Thoracic aorta (tissue), 2 donors: ENCODE measurements at regions not wholly inside any gene's neighbourhood (a gene's known extent, or its start where the extent isn't known, plus 50 kb on each side); places are given as distances from the start of the nearest gene placed in this dataset.

ENCODE experiments used
- ATAC-seq: fragments of 150-250 bp; one replicate; pipeline ENCODE4 v1.8.0; 2017; ENCODE audit warnings: low read depth; ENCODE audit not compliant: insufficient number of reproducible peaks, low FRiP score
- DNase-seq: peaks from one replicate; pipeline ENCODE4 v3.0.0-alpha.2; 2020; ENCODE audit warnings: low spot score
- H3K27ac ChIP-seq, 2 donors: fragments of 200-600 bp; sonication (generic); 1 replicate in 1 of 2; 2 replicates in 1 of 2; pipeline ENCODE4 v1.5.1; 2016; ENCODE audit warnings: mild to moderate bottlenecking in 2 of 2, moderate library complexity in 2 of 2
- H3K27me3 ChIP-seq: fragments of 200-600 bp; sonication (generic); replicated peaks from 2 replicates; pipeline ENCODE4 v1.6.0; 2016; ENCODE audit warnings: mild to moderate bottlenecking; ENCODE audit not compliant: insufficient read depth
- H3K36me3 ChIP-seq: fragments of 200-600 bp; sonication (generic); one replicate; pipeline ENCODE4 v1.5.1; 2016
- H3K4me1 ChIP-seq, 2 donors: fragments of 200-600 bp; sonication (generic); 1 replicate in 1 of 2; 2 replicates in 1 of 2; pipeline versions ENCODE4 v1.5.1 to v1.6.0; 2016; ENCODE audit warnings: low read depth in 2 of 2, mild to moderate bottlenecking in 1 of 2; ENCODE audit not compliant: control insufficient read depth in 1 of 2
- H3K4me3 ChIP-seq: fragments of 200-600 bp; sonication (generic); 2 replicates; pipeline ENCODE4 v1.5.1; 2016; ENCODE audit warnings: mild to moderate bottlenecking
- H3K9me3 ChIP-seq: fragments of 200-600 bp; sonication (generic); 2 replicates; pipeline ENCODE4 v1.5.1; 2016
- TF ChIP-seq, protein P1 (sequence below): fragments of 200-600 bp; sonication (generic); IDR thresholded peaks from one replicate; pipeline ENCODE4 v1.5.1; 2019; ENCODE audit warnings: antibody characterized with exemption

DNA sequence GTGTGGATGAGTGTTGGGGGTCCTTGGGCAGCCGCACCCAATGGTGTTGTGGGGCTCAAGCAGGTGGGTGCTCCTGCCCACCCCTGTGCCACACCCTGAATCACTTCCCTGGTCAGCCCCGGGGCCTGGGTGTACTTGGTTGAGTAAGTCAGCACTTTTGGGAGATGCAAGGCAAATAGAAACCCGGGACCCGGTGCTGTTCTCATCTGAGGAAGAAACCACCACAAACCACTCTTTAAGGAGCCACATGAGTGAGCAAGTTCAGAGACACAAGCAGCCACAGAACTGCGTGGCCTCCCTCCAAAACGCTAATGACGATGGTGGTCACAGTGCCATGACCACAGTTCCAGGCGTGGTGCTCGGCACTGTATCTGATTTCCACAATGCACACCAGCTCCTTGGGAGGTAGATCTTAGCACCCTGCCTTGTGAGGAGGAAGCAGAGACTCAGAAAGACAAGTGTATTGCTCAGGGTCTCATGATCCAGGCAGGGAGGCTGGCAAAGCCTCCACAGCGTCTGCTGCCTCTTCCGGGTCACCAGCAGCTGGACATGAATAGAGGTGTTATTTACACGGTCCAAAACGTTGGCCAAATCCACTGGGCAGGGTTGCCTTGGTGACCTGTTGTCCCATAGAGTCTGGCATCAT, 118.2 kb upstream of the ALDH1A3 start:
- TF ChIP-seq, protein P1, sequence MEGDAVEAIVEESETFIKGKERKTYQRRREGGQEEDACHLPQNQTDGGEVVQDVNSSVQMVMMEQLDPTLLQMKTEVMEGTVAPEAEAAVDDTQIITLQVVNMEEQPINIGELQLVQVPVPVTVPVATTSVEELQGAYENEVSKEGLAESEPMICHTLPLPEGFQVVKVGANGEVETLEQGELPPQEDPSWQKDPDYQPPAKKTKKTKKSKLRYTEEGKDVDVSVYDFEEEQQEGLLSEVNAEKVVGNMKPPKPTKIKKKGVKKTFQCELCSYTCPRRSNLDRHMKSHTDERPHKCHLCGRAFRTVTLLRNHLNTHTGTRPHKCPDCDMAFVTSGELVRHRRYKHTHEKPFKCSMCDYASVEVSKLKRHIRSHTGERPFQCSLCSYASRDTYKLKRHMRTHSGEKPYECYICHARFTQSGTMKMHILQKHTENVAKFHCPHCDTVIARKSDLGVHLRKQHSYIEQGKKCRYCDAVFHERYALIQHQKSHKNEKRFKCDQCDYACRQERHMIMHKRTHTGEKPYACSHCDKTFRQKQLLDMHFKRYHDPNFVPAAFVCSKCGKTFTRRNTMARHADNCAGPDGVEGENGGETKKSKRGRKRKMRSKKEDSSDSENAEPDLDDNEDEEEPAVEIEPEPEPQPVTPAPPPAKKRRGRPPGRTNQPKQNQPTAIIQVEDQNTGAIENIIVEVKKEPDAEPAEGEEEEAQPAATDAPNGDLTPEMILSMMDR: no peak
- Histone ChIP-seq H3K4me1 (no peaks in the 10 kb centered on the region), H3K9me3 (no peaks in the 10 kb centered on the region), H3K36me3 (no peaks in the 10 kb centered on the region), H3K4me3 (no peak overlapping the region), H3K27ac (no peak overlapping the region), H3K27me3 (no peaks in the 10 kb centered on the region)
- no peak for DNase-seq
- no peak for ATAC-seq

DNA sequence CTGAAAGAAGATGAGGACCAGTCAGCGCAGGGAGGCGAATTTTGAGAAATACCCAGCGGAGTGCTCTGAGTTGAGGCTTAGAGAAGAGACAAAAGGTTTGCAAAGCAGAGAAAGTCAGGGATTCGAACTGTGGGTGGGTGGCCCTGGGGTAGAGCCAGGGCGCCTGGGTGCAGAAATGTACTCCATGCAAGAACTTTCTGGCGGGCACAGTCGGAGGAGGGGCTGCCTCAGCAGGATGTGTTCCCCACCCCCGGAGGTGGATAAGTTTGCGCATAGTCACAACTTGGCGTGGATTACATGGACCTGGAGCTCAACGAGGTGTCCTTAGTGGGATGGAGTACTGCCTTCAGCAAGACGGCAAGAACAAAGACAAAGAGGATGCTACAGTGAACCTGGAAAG, 117.3 kb upstream of the ALDH1A3 start:
- Histone ChIP-seq H3K27me3 (no peaks in the 10 kb centered on the region), H3K4me3 (no peak overlapping the region), H3K9me3 (no peaks in the 10 kb centered on the region), H3K27ac (no peak overlapping the region), H3K4me1 (no peaks in the 10 kb centered on the region), H3K36me3 (no peaks in the 10 kb centered on the region)
- no peak for ATAC-seq
- no peak for DNase-seq
- TF ChIP-seq, protein P1: no peak

DNA sequence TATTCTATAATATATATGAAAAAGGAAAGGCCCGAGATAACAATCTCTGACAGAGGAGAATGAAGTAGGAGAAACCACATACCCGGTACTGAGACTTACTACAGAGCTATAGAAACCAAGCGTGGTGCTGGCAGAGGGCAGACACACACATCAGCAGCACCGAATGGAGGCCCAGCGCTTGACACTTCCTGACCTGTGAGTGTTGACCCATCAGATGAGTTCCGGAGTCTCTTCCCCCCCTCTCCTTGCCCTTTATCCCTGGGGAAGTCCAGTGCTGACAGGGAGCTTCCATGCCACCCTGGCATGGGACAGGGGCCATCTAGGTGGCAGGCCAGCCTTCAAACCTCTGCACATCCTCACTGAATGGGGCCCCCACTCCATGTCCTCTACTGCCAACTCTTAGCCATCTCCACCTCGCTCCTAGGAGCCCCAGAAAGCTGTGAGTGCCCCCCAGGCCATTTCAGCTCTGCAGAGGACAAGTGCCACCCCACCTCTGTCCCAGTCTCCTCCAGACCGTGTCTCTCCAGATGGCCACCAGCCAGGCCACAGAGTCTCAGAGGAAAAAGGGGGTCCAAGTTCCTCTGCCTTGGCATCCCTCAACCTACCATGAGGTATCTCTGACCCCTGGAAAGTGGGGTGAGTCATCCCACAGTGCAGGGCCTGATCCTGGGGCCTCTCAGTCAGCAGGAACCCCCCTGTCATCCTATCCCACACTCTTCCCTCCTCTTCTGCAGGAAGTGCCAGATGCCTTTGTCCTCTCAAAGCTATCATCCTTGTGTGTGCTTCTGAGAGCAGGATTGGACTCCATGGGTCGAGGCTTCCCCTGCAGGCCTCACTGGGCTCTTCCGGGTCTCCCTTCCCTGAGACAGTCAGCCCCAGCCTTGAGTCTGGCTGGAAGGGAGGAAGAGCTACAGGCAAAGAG, 116.5 kb upstream of the ALDH1A3 start:
- TF ChIP-seq, protein P1: no peak
- no peak overlapping the region for H3K27ac ChIP-seq
- no peaks in the 10 kb centered on the region for H3K27me3 ChIP-seq
- ATAC-seq (no peak), DNase-seq (no peak)
- no peaks in the 10 kb centered on the region for H3K36me3 ChIP-seq
- H3K4me1 ChIP-seq: no peaks in the 10 kb centered on the region
- no peak overlapping the region for H3K4me3 ChIP-seq
- no peaks in the 10 kb centered on the region for H3K9me3 ChIP-seq

DNA sequence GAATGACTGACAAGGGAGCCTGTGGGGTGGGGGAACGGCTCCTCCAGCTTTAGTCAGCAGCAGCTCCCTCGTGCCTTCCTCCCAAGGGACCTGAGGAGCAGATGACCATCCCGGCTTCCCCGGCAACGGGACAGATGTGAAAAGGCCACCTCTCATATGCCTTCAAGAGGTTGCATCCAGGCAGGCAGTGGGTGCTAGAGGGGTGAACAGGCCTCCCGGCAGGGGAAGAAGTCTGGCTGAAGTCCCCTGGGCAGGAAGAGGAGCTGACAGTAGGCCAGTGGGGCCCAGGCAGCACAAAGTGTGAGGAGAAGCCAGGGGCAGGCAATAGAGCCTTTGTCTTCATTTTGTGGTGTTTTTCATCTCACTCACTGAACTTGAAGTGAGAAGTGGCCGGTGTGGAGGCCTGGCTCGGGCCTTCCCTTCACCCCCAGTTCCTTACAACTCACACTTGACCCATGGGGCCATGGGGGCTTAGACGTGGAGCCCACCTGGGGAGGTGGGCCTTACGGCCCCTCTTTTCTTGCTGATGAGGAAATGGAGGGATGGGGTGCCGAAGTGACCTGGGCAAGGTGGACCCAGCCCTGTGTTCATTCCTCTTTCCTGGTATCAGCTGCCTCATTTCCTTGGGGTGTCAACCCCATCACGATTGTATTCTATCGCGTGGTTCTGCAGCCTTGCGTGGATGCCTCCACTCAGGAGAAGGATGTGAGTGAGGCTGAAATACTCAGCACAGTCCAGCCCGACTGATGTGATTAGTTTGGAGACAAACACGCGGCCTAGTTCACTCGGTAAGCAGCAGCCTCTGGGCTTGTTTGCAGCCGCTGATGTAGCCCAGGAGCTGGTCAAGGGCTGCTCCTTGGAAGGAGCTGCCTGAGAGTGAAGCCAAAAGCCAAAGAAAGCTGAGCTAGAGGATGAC, 115.5 kb upstream of the ALDH1A3 start:
- ATAC-seq: no peak
- Histone ChIP-seq H3K27me3 (no peaks in the 10 kb centered on the region), H3K4me3 (no peak overlapping the region), H3K9me3 (no peaks in the 10 kb centered on the region), H3K27ac (no peak overlapping the region), H3K4me1 (no peaks in the 10 kb centered on the region), H3K36me3 (no peaks in the 10 kb centered on the region)
- TF ChIP-seq, protein P1: no peak
- DNase-seq: no peak
